Right cardiac atrium (tissue), 5 donors: ENCODE measurements at regions not wholly inside any gene's neighbourhood (a gene's known extent, or its start where the extent isn't known, plus 50 kb on each side); places are given as distances from the start of the nearest gene placed in this dataset.

Experiments
- ATAC-seq, 2 donors: fragments of 200-7000 bp; cut with Tn5 transposase; one replicate each; pipeline versions ENCODE4 v1.8.0 to v1.9.1; 2020; ENCODE audit warnings: moderate library complexity in 2 of 2, mild to moderate bottlenecking in 1 of 2
- DNase-seq, 3 donors: peaks; one replicate each; pipeline ENCODE4 v3.0.0-alpha.2; 2020
- H3K27ac ChIP-seq: one replicate; pipeline ENCODE4 v1.5.1; 2013; ENCODE audit warnings: mild to moderate bottlenecking, low read length, control low read depth, moderate library complexity
- H3K27me3 ChIP-seq: one replicate; pipeline ENCODE4 v1.6.1; 2013; ENCODE audit not compliant: control insufficient read depth, insufficient read depth
- H3K4me1 ChIP-seq: one replicate; pipeline ENCODE4 v1.6.1; 2013; ENCODE audit warnings: low read length; ENCODE audit not compliant: control insufficient read depth, insufficient read depth
- H3K4me3 ChIP-seq: one replicate; pipeline ENCODE4 v1.5.1; 2013; ENCODE audit warnings: low read length, control low read depth
- H3K9me3 ChIP-seq: one replicate; pipeline ENCODE4 v1.6.1; 2013; ENCODE audit warnings: low read length; ENCODE audit not compliant: control insufficient read depth
- WGBS: extraction: QIAGEN DNeasy Blood & Tissue Kit; methylation state at CpG from one replicate; pipeline ENCODE4 v1.1.7; 2013; 5-methylcytosine and 5-hydroxymethylcytosine counted together
- intact Hi-C, 4 donors: fragments of 100-400 bp; cut with DNase I; formaldehyde crosslinking; loops; one replicate each; pipeline versions ENCODE4 v1.11.0 to v1.14.0; 2022 to 2023
- donor health status: healthy with polysubstance abuse.
- donor health status: DM: no; HTN: yes; CAD: no.
- donor health status: DM: no; HTN: no; CAD: no.
- donor health status: DM: no; HTN: yes; CAD: no; lungs with severe emphysema.
- donor health status: DM: yes; HTN: yes; CAD: no.

DNA sequence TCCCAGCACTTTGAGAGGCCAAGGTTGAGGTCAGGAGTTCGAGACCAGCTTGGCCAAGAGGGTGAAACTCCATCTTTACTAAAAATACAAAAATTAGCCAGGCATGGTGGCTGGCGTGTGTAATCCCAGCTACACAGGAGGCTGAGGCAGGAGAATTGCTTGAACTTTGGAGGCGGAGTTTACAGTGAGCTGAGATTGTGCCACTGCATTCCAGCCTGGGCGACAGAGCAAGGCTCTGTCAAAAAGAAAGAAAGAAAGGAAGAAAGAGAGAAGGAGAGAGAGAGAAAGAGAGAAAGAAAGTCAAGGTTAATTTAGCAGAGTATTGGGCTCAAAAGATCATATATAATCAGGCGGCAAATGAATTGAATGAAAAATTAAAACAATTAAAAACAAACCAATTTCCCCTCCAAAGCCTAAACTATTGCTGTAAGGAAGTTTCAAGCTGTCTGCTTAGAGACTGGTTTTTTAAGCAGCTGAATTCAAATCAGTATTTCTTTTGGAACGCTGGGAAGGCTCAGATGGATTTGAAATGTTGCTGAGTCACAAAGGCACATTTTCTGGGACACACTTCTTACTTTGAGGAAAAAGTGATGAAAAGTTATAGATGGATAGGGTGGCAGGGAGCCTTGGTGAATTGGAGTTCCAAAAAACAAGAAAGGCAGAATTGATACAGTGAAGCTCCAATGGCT lies 81.3 kb upstream of the BHLHE40 start:
- ATAC-seq = peak; percentile 40 to 47

GRCh38 chr3:4898454-4899313 lies 80.6 kb upstream of the BHLHE40 start:
- no peak overlapping the region for H3K4me3 ChIP-seq
- peaks cover 4% of the 10 kb centered on the region for H3K4me1 ChIP-seq
- DNase-seq (no peak), ATAC-seq (no peak)
- no peaks in the 10 kb centered on the region for H3K9me3 ChIP-seq
- H3K27me3 ChIP-seq = no peaks in the 10 kb centered on the region
- WGBS = 62% methylated on average over 6 of the region's 6 CpGs
- no peak overlapping the region for H3K27ac ChIP-seq
- intact Hi-C loops = no loop called here

More for the DNA sequence above, 81.3 kb upstream of the BHLHE40 start:
- Histone ChIP-seq H3K27ac (no peak overlapping the region), H3K27me3 (no peaks in the 10 kb centered on the region), H3K9me3 (no peaks in the 10 kb centered on the region), H3K4me1 (peaks cover 4% of the 10 kb centered on the region), H3K4me3 (no peak overlapping the region)
- WGBS = 60% methylated on average over 6 of the region's 6 CpGs
- intact Hi-C loops = no loop called here
- DNase-seq = peak in 2 of 3 donors; percentile 20 to 59

- 66% methylated on average over 6 of the region's 6 CpGs for WGBS
- Histone ChIP-seq H3K9me3 (no peaks in the 10 kb centered on the region), H3K4me3 (no peak overlapping the region), H3K27ac (no peak overlapping the region), H3K4me1 (peaks cover 4% of the 10 kb centered on the region), H3K27me3 (no peaks in the 10 kb centered on the region)
- no peak for ATAC-seq
- intact Hi-C loops = loop anchor here in 1 of 4 donors (10.0 kb wide), 1 partner anchor 55 kb away; no protein-coding TSS in a partner anchor
- peak in 2 of 3 donors; percentile 27 to 54 for DNase-seq
These were observed 79.5 kb upstream of the BHLHE40 start for GRCh38 chr3:4899710-4900109.

DNA sequence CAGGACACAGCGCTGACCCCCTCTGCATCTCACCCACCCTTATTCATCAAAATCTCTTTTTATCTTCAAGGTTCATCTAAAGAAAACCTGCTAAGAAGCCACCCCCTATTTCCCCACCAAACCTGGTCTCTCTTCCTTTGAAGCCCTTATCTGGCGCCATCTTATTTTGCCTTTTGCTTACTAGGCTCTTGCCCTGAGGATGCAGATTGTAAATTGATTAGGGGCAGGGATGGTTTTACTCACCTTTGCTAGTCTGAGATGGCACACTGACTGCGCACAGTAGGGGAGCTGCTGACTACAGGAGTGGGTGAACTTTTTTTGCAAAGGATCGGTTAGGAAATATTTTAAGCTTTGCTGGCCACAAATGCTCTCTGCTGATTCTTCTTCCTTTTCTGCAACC lies 78.9 kb upstream of the BHLHE40 start:
- WGBS = 97% methylated on average over 4 of the region's 4 CpGs
- H3K4me3 ChIP-seq = no peak overlapping the region
- DNase-seq (no peak), ATAC-seq (no peak)
- H3K27ac ChIP-seq = no peak overlapping the region
- no peaks in the 10 kb centered on the region for H3K9me3 ChIP-seq
- no peaks in the 10 kb centered on the region for H3K27me3 ChIP-seq
- intact Hi-C loops = loop anchor here in 1 of 4 donors (10.0 kb wide), 1 partner anchor 55 kb away; no protein-coding TSS in a partner anchor
- H3K4me1 ChIP-seq = peaks cover 4% of the 10 kb centered on the region

- no peaks in the 10 kb centered on the region for H3K9me3 ChIP-seq
These were observed 74.2 kb upstream of the BHLHE40 start for GRCh38 chr3:4904811-4905695.

DNA sequence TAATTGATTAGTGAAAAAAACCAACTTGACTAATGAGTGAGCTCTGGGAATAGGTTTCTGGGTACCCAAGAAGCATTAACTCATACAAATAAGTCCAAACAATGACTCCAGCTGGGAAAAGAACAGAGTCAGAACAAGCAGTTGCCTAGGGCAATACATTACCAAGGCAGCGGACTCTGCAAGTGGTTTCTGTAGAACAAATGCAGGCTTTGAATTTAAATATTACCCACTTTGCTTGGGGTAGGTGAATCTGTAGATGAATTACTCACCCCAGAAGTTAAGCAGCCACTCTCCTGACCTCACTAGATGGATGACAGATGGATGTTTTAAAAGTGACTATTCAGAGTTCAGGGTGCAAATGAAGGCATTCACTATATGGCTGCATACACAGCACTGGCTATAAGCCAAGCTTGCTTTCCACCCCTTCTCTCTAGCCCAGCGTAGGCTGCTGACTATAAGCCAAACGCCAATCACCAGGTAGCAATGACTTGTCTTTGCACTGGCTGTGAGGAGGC lies 73.1 kb upstream of the BHLHE40 start:
- DNase-seq = no peak
- Histone ChIP-seq H3K4me1 (peaks cover under 1% of the 10 kb centered on the region), H3K27ac (no peak overlapping the region), H3K9me3 (no peaks in the 10 kb centered on the region), H3K27me3 (no peaks in the 10 kb centered on the region), H3K4me3 (no peak overlapping the region)
- 41% methylated on average over 3 of the region's 3 CpGs for WGBS
- no peak for ATAC-seq
- intact Hi-C loops = loop anchor here in 1 of 4 donors (10.0 kb wide), 1 partner anchor 49 kb away; no protein-coding TSS in a partner anchor

More at GRCh38 chr3:4904811-4905695, 74.2 kb upstream of the BHLHE40 start:
- no peak overlapping the region for H3K27ac ChIP-seq
- H3K4me3 ChIP-seq = no peak overlapping the region
- DNase-seq = no peak
- no peaks in the 10 kb centered on the region for H3K27me3 ChIP-seq
- H3K4me1 ChIP-seq = peaks cover 4% of the 10 kb centered on the region
- 62% methylated on average over 9 of the region's 9 CpGs for WGBS
- intact Hi-C loops = loop anchor here in 1 of 4 donors (10.0 kb wide), 1 partner anchor 50 kb away; no protein-coding TSS in a partner anchor
- no peak for ATAC-seq

DNA sequence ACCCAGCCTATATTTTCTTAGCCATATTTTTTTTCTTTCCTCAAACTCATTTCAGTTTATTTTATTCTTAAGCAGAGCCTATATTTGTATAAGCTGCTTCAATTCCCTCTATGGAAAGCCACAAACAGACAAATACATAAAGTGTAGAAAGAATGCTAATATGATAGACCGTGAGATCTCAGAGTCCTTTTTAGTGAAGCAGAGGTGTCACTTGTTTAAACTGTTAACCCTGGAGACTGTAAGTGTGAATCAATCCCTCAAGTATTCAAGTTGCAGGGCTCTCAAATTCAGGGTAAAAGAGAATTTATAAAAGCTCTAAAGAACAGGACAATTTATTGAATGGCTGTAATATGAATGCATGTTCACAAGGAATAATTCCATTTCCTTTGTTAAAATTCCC lies 72.2 kb upstream of the BHLHE40 start:
- no peaks in the 10 kb centered on the region for H3K4me1 ChIP-seq
- no peak for ATAC-seq
- no peaks in the 10 kb centered on the region for H3K9me3 ChIP-seq
- DNase-seq = no peak
- 89% methylated on average over 1 of the region's 1 CpG for WGBS
- intact Hi-C loops = loop anchor here in 1 of 4 donors (10.0 kb wide), 1 partner anchor 48 kb away; no protein-coding TSS in a partner anchor
- no peaks in the 10 kb centered on the region for H3K27me3 ChIP-seq
- no peak overlapping the region for H3K4me3 ChIP-seq
- no peak overlapping the region for H3K27ac ChIP-seq

- WGBS = 86% methylated on average over 7 of the region's 7 CpGs
- H3K27me3 ChIP-seq = no peaks in the 10 kb centered on the region
- no peak overlapping the region for H3K4me3 ChIP-seq
- ATAC-seq (no peak), DNase-seq (no peak)
- H3K4me1 ChIP-seq = no peaks in the 10 kb centered on the region
- H3K9me3 ChIP-seq = no peaks in the 10 kb centered on the region
- H3K27ac ChIP-seq = no peak overlapping the region
- intact Hi-C loops = loop anchor here in 1 of 4 donors (10.0 kb wide), 1 partner anchor 47 kb away; no protein-coding TSS in a partner anchor
These were observed 71.4 kb upstream of the BHLHE40 start for GRCh38 chr3:4907643-4908432.

GRCh38 chr3:4908433-4909156 lies 70.6 kb upstream of the BHLHE40 start:
- H3K9me3 ChIP-seq = no peaks in the 10 kb centered on the region
- intact Hi-C loops = loop anchor here in 1 of 4 donors (10.0 kb wide), 1 partner anchor 46 kb away; no protein-coding TSS in a partner anchor

More at GRCh38 chr3:4908433-4909156, 70.6 kb upstream of the BHLHE40 start:
- H3K27me3 ChIP-seq = no peaks in the 10 kb centered on the region
- 89% methylated on average over 8 of the region's 8 CpGs for WGBS
- no peak overlapping the region for H3K4me3 ChIP-seq
- H3K4me1 ChIP-seq = no peaks in the 10 kb centered on the region
- ATAC-seq (no peak), DNase-seq (no peak)
- no peak overlapping the region for H3K27ac ChIP-seq
